SHP77 treated with DMSO at 0.1 percent for 48 hours (cell line): ENCODE measurements at regions not wholly inside any gene's neighbourhood (a gene's known extent, or its start where the extent isn't known, plus 50 kb on each side); places are given as distances from the start of the nearest gene placed in this dataset.
"Not testable (repeated sequence)": the region's sequence is repeated elsewhere in the genome, so short reads cannot be mapped to it uniquely, and the experiment has no call there.

ENCODE experiments used
- DNase-seq: peaks from one replicate; lab custom pipeline; 2025; lab: John Stamatoyannopoulos, UW

DNA sequence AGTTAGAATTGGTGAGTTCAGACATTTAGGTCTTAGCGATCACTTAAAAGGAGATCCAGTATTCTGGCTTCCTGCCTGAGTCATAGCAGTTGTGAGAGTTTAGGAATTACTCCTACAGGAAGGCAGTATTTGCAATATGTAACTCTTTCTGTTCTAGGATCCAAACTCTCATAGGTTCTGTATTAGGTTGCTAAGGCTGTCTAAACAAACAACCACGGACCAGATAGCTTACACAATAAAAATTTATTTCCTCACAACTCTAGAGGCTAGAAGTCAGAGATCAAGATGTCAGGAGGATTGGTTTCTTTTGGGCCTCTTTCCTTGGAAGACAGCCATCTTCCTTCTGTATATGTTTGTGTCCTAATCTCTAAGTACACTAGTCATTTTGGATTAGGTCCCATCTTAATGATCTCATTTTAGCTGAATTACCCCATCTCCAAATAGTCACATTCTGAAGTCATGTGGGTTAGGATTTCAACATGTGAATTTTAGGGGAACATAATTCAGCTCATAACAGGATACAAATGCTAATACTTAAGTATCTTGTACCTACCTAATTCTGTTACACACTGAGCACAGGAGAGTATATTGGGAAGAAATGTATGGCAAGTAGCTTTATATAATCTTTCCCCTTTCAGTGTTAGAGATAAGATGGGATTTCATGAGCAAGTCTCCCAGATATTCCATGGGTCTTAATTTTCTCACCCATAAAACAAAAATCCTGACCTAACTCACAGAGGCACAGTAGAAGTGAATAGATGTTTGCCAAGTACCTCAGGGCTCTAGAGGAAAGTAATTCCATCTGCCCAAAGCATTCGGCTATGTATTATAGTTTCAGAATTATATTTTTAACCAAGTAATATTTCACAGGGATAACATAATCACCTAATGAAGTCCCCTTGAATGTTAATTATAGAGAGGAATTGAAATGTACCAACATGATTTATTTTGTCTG is 144.4 kb downstream of the PTBP2 start:
- no peak for DNase-seq

DNA sequence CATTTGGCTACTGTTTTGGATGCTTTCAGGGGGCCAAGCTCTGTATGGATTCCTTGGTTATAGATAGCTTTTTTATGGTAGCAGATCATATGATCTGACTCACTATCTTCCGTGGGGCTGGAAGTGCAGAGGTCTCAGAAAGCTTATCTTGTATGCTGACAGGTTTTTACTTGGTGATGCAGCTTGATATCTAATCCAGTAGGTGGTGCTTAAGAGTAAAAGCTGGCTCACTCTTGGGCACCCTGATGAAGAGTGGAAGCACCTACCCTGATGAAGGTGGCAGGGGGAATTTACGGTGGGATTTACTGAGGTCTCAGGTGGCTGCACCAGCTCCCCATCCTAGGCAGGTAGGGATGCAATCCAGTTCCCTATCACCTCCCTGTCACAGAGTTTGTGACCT is 151.2 kb downstream of the PTBP2 start:
- no peak for DNase-seq

GRCh38 chr1:96878640-96879039 is 157.1 kb downstream of the PTBP2 start:
- DNase-seq = no peak

DNA sequence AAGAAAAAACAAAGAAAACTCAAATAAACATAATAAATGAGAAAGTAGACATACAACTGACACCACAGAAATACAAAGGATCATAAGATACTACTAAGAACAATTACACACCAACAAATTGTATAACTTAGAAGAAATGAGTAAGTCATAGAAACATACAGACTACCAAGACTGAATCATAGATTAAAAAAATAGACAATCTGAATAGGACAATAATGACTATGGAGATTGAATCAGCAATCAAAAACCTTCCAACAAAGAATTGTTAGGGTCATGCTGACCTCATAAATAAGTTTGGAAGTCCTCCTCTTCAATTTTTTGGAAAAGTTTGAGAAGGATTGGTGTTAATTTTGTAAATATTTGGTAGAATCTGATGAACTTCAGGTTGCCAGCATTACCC is 159.0 kb downstream of the PTBP2 start:
- no peak for DNase-seq

GRCh38 chr1:96882096-96882495 is 160.5 kb downstream of the PTBP2 start:
- no peak for DNase-seq

DNA sequence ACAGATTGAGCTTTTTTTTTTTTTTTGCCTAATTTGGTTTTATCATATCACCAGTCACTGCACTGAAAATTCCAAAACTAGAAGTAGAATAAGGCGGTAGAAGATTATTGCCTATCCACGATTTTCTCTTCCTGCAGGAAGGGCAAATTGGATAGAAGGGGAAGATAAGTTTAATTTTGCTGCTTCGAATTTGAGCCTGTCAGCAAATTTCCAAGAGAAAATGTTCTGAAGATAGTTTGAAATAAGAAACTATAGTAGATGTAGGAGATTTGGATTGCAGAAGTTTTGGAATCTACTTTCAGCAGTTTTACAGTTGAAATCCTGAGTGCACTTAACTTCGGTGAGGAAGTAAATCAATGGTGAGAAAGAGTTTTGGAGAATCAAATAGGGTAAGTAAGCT is 164.9 kb downstream of the PTBP2 start:
- DNase-seq = no peak

- DNase-seq = no peak
Measured at GRCh38 chr1:96887501-96887900, 165.9 kb downstream of the PTBP2 start.

DNA sequence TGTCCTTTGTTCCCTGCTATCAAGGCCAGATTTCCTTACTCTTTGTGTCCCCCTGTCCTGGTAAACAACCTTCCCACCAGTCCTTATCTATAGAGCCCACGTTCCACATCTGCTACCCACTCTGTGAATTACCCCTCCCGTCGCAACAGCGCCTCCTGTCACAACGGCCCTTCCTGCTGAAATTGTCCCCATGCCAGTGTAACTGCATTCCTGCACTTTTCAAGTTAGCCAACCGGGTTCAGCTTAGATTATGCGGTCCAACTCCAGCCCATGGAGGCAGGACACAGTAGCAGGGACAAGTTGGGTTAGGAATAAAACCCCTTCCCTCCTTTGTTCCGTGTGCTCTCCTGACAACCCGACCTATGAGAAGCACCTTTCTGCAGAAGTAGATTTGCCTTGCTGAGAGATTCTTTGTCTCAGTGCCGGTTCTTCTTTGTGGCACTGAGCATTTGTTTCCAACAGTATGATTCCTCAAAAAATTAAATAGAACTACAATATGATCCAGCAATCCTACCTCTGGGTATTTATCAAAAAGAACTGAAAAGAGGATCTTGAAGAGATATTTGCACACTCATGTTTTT is 180.3 kb downstream of the PTBP2 start:
- no peak for DNase-seq

DNA sequence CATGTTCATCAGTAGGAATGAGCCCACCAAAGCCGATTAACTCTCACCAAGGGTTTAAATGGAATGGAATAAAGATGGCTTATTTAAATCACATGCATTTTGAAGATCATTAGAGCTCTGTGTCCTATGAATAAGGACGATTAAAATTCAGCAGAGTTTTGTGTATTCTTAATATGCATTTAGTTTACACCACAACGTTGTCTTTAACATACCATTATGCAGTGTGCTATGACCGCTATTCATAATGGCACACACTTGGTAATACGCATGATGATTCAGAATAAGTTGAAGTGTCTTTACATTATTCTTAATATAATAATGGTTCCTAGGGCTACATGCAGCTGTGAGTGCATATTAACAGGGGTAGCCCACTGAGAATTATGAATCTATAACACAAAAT is 190.7 kb downstream of the PTBP2 start:
- DNase-seq = no peak

DNA sequence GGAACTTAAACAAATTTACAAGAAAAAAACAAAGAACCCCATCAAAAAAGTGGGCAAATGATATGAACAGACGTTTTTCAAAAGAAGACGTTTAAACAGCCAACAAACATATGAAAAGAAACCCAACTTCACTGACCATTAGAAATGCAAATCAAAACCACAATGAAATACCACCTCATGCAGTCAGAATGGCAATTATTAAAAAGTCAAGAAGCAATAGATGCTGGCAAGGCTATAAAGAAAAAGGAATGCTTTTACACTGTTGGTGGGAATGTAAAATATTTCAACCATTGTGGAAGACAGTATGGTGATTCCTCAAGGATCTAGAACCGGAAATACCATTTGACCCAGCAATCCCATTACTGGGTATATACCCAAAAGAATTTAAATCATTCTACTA is 194.1 kb downstream of the PTBP2 start:
- not testable (repeated sequence) for DNase-seq

- DNase-seq = no peak
Measured at GRCh38 chr1:96918406-96918805, 196.8 kb downstream of the PTBP2 start.

- DNase-seq = no peak
Measured at GRCh38 chr1:96922181-96922580, 200.6 kb downstream of the PTBP2 start.

DNA sequence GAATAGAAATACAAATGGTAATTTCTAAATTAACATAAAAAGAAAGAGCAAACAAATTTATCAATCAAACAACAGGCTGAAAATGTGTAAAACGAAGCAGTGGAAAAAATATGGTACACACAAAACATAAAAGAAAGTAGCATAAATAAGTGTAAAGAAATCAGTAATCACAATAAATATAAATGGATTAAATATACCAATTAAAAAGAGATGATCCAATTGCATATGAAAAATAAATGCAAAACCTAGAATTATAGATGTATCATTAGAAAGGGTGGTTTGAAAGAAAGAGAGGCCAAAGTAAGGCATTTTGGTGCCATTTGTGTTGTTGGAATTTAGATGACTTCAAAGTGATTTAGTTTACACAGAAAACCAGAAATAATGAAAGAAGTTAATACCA is 202.2 kb downstream of the PTBP2 start:
- no peak for DNase-seq

DNA sequence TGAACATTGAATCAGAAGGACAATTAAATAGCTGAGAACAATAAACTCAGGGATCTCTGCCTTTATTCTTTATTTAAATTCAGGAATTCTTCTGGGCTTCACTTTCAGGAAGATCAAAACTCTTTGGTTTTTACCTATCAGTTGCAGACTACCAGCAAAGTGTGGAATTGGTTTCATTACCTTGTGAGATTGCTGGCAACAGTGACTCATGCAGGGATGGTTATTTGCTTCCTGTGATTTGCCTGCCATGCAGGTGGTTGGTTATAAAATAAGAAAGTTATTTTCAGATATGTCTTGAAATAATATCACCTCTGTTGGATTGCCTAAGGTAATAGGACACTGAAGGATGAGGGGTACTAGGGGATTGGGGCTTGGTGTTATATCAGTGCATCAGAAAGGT is 204.6 kb downstream of the PTBP2 start:
- no peak for DNase-seq

DNA sequence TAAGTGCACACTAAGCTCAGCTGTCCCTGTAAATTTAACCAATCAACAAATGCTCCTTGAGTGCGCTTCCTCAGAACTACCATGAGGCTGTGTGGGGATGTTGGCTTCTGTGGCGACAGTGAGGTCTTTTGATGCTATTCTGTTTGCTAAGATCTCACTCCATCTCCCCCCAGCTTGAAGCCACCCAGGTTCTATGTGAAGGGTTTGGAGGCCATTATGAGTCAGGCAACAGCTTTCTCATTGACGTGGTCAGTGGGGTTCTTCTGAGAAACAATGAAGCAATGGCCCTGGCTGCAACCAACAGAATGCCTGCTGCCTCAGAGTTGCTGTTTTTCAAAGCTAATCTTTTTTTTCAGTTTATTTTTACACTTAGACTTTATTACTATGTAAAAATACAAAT is 205.5 kb downstream of the PTBP2 start:
- DNase-seq = no peak

DNA sequence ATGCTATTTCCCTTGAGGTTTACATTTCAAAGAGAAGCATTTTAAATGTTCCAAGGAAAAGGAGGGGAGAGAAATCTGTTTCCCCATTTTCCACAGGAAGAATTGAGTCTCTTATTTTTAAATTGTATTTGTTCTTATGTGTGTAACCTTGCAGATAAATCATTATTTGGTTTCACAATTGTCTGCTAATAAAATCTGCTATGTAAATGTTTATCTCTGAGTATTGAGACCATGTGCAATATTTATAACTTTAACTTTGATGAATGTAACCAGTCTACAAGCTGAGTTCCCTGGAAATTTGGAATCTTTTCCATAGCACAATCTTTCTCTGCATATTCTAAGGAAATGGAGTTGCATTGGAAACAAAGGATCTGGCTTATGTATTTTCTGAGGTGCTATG is 209.6 kb downstream of the PTBP2 start:
- no peak for DNase-seq

GRCh38 chr1:96934282-96934681 is 212.7 kb downstream of the PTBP2 start:
- DNase-seq = no peak

DNA sequence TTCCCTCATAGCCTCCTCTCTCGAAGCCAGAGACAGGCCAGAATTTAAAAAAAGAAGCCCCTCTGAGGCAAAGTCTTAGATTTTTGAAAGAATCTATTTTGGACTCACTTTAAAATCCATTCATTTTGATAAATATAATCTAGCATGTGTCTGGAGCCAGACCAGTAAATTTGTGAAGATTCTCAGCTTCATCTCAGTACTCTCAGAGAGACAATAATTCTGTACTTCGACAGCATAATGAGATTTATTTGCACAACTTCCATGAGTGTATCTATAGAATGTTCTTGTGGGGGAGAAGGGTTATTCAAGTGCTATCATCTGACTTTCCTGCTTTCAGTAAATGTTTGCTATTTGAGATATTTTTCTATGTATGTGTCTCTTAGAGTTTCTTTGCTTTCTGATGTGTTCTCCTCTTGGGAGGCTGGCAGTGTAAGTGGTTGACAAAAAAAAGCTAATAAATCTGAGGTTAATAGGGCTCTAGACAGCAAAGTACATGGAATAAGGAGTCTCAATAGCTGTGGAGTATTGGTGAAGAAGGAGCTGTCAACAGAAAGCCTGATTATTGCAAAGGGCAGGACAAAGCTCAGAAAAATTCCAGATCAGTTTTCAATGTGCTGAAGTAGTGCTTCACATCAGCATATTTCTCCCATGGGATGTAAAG is 223.0 kb downstream of the PTBP2 start:
- no peak for DNase-seq

DNA sequence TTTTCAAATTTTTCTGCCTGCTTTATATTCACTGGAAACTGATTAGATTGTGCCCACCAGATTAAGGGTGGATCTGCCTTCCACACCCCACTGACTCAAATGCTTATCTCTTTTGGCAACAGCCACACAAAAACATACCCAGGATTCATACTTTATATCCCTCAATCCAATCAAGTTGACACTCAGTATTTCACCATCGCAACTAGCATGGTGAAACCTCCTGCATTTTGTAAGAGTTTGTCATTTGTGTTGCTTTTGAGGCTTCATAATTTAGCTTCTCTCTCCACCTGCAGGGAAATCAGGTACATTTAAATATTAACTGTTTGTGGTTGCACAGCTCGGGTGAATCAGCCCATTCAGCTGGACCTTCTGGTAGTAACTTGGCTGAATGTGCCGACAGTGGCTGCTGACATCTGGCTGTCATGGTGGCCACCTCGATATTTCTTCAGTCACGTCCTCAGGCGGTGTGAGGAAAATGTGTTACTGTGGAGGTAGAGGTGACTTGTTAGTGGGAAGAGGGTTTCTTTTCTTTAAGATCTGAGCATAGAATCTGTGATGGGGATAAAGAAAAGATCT is 224.0 kb downstream of the PTBP2 start:
- no peak for DNase-seq

DNA sequence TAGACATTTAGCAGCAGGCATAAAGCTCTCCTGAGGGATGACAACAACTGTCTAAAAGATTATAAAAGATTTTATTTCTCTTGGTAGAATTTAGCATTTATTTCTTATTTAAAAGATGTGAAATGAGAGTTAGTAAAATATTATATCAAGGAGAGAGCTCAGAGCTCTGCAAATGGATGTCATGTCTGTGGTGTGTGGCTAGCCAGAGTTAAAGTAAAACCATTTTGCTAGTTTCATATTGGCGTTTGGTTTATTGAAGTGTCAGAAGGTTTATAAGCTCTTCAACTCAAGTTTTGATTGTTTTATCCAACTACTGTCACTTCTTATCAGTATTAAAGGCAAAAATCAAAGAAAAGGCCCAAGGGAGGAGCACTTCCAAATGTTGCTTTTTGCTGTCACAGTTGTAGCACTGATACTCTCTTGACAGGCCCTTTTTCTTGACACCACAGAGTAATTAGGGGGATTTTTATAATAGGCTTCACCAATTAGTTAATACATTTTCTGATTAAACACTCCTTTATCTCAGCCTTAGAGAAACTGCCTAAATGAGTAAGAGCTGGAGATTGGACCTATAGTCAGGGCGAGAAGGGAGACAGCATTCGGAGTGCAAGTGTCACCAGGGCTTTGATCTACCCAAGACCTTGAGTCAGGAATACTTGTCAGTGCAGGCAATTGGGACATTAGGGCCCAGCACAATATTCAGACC is 233.9 kb downstream of the PTBP2 start:
- DNase-seq = no peak

DNA sequence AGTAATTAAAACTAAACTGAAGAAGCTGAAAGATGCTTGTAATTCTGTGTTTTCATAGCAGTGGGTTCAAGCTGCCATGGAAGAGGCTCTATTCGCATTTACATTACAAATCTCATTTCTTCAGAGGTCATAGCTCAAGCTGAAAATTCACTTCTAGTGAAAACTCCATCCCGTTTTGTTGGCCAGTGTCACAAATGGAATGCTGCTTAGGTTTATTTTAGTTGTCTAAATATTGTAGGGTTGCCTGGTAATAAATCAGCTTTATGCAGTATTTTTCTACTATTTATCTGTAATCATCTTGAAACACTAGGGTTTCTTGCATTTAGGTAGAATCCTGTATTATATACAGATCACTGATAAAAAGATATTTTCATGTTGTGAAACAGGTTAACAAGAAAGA is 240.6 kb downstream of the PTBP2 start:
- no peak for DNase-seq

DNA sequence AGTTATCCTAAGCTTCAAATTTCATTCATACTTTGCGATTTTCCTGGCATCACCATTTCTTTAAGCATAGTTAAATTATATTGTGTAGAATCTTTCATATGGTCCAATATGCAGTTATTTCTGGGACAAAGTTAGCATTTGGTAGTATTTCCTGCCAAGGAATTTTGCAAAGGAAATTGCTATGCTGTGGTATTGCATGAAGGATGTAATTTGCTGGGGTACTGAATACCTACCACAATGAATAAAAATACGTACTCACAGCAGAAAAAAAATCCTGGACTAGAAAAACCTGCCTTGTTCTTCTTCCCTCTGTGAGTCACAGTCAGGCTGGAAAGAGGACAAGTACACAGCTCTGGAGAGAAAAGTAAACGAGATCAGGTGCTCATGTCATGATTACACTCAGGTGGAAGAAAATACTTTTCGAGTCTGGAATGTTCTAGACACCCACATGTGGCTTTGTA is 241.2 kb downstream of the PTBP2 start:
- no peak for DNase-seq
